ENCODE measurements at regions not wholly inside any gene's neighbourhood (a gene's known extent, or its start where the extent isn't known, plus 50 kb on each side); places are given as distances from the start of the nearest gene placed in this dataset.

- in situ Hi-C loops (cut with HindIII; ENCODE audit: low sequenced_read_pairs), result no loop called here
- H3K4me3 ChIP-seq (ENCODE audit: low read depth, low read length), result no peak overlapping the region
- TF ChIP-seq CTCF (IDR thresholded peaks at IDR 0.05; ENCODE audit: low read depth, low read length, missing control alignments), result peak; percentile 25
- no peak for DNase-seq (ENCODE audit: low read depth)
Measured at GRCh38 chr22:48943567-48944432, 883.9 kb downstream of the BRD1 start.

GRCh38 chr22:48942698-48943566, 884.7 kb downstream of the BRD1 start:
- no peak for TF ChIP-seq CTCF (IDR thresholded peaks at IDR 0.05; ENCODE audit: low read depth, low read length, missing control alignments)
- in situ Hi-C loops (cut with HindIII; ENCODE audit: low sequenced_read_pairs), result no loop called here

GRCh38 chr22:48941903-48942575, 885.6 kb downstream of the BRD1 start:
- H3K4me3 ChIP-seq (ENCODE audit: low read depth, low read length), result no peak overlapping the region
- no peak for TF ChIP-seq CTCF (IDR thresholded peaks at IDR 0.05; ENCODE audit: low read depth, low read length, missing control alignments)
- DNase-seq (ENCODE audit: low read depth), result no peak
- in situ Hi-C loops (cut with HindIII; ENCODE audit: low sequenced_read_pairs), result no loop called here

More at GRCh38 chr22:48942698-48943566, 884.7 kb downstream of the BRD1 start:
- no peak for DNase-seq (ENCODE audit: low read depth)
- H3K4me3 ChIP-seq (ENCODE audit: low read depth, low read length), result no peak overlapping the region

- TF ChIP-seq CTCF (IDR thresholded peaks at IDR 0.05; ENCODE audit: low read depth, low read length, missing control alignments), result no peak
- in situ Hi-C loops (cut with HindIII; ENCODE audit: low sequenced_read_pairs), result no loop called here
- no peak overlapping the region for H3K4me3 ChIP-seq (ENCODE audit: low read depth, low read length)
- DNase-seq (ENCODE audit: low read depth), result no peak
Measured at GRCh38 chr22:48941033-48941902, 886.4 kb downstream of the BRD1 start.

GRCh38 chr22:48940266-48941032, 887.2 kb downstream of the BRD1 start:
- H3K4me3 ChIP-seq (ENCODE audit: low read depth, low read length), result no peak overlapping the region
- no peak for TF ChIP-seq CTCF (IDR thresholded peaks at IDR 0.05; ENCODE audit: low read depth, low read length, missing control alignments)
- in situ Hi-C loops (cut with HindIII; ENCODE audit: low sequenced_read_pairs), result no loop called here
- no peak for DNase-seq (ENCODE audit: low read depth)
